ENCODE measurements at regions not wholly inside any gene's neighbourhood (a gene's known extent, or its start where the extent isn't known, plus 50 kb on each side); places are given as distances from the start of the nearest gene placed in this dataset.

- no peak overlapping the region for H3K4me3 Mint-ChIP-seq
- no peaks in the 10 kb centered on the region for H3K4me1 Mint-ChIP-seq
- no peak overlapping the region for H3K27ac Mint-ChIP-seq
- no peak for DNase-seq
- peaks cover 0 to 17% (median 5%) of the 10 kb centered on the region in 5 donors for H3K27me3 Mint-ChIP-seq
- no peaks in the 10 kb centered on the region for H3K36me3 Mint-ChIP-seq
- ATAC-seq, result no peak
- H3K9me3 Mint-ChIP-seq, result no peaks in the 10 kb centered on the region
- POLR2A ChIA-PET, result no interaction called here
These were observed 248.7 kb downstream of the TFCP2L1 start for GRCh38 chr2:121036226-121036692.

- Mint-ChIP-seq H3K4me1 (no peaks in the 10 kb centered on the region), H3K27me3 (peaks cover 0 to 12% (median 5%) of the 10 kb centered on the region in 5 donors), H3K27ac (no peak overlapping the region), H3K36me3 (no peaks in the 10 kb centered on the region), H3K9me3 (no peaks in the 10 kb centered on the region), H3K4me3 (no peak overlapping the region)
- DNase-seq (no peak), ATAC-seq (no peak)
- POLR2A ChIA-PET, result no interaction called here
These were observed 247.5 kb downstream of the TFCP2L1 start for GRCh38 chr2:121037480-121037879.

GRCh38 chr2:121038031-121038430 is 247.0 kb downstream of the TFCP2L1 start:
- H3K9me3 Mint-ChIP-seq, result no peaks in the 10 kb centered on the region
- no peak for DNase-seq

GRCh38 chr2:121038431-121038830 is 246.6 kb downstream of the TFCP2L1 start:
- POLR2A ChIA-PET, result no interaction called here
- Mint-ChIP-seq H3K4me3 (no peak overlapping the region), H3K4me1 (no peaks in the 10 kb centered on the region), H3K27ac (no peak overlapping the region), H3K27me3 (peaks cover 0 to 12% (median 5%) of the 10 kb centered on the region in 5 donors), H3K9me3 (no peaks in the 10 kb centered on the region), H3K36me3 (no peaks in the 10 kb centered on the region)
- no peak for DNase-seq
- no peak for ATAC-seq

More at GRCh38 chr2:121038031-121038430, 247.0 kb downstream of the TFCP2L1 start:
- Mint-ChIP-seq H3K4me1 (no peaks in the 10 kb centered on the region), H3K36me3 (no peaks in the 10 kb centered on the region), H3K27ac (no peak overlapping the region), H3K4me3 (no peak overlapping the region), H3K27me3 (peaks cover 0 to 12% (median 5%) of the 10 kb centered on the region in 5 donors)
- ATAC-seq, result no peak
- POLR2A ChIA-PET, result no interaction called here

GRCh38 chr2:121038891-121039616 is 245.9 kb downstream of the TFCP2L1 start:
- H3K27me3 Mint-ChIP-seq, result peaks cover 0 to 12% (median 5%) of the 10 kb centered on the region in 5 donors
- DNase-seq (no peak), ATAC-seq (no peak)
- H3K9me3 Mint-ChIP-seq, result no peaks in the 10 kb centered on the region
- H3K27ac Mint-ChIP-seq, result no peak overlapping the region
- H3K4me1 Mint-ChIP-seq, result no peaks in the 10 kb centered on the region
- POLR2A ChIA-PET, result no interaction called here
- no peaks in the 10 kb centered on the region for H3K36me3 Mint-ChIP-seq
- H3K4me3 Mint-ChIP-seq, result no peak overlapping the region

- Mint-ChIP-seq H3K9me3 (no peaks in the 10 kb centered on the region), H3K27ac (no peak overlapping the region), H3K4me3 (no peak overlapping the region), H3K4me1 (no peaks in the 10 kb centered on the region), H3K36me3 (no peaks in the 10 kb centered on the region), H3K27me3 (peaks cover 0 to 12% (median 5%) of the 10 kb centered on the region in 5 donors)
- POLR2A ChIA-PET, result no interaction called here
- DNase-seq (no peak), ATAC-seq (no peak)
These were observed 245.3 kb downstream of the TFCP2L1 start for GRCh38 chr2:121039679-121040078.

- H3K36me3 Mint-ChIP-seq, result no peaks in the 10 kb centered on the region
- DNase-seq, result no peak
- H3K9me3 Mint-ChIP-seq, result no peaks in the 10 kb centered on the region
- H3K27ac Mint-ChIP-seq, result no peak overlapping the region
- no peak overlapping the region for H3K4me3 Mint-ChIP-seq
- peaks cover 0 to 12% (median 5%) of the 10 kb centered on the region in 5 donors for H3K27me3 Mint-ChIP-seq
- H3K4me1 Mint-ChIP-seq, result no peaks in the 10 kb centered on the region
- no peak for ATAC-seq
- POLR2A ChIA-PET, result no interaction called here
These were observed 243.5 kb downstream of the TFCP2L1 start for GRCh38 chr2:121041516-121041915.

- Mint-ChIP-seq H3K4me1 (no peaks in the 10 kb centered on the region), H3K9me3 (no peaks in the 10 kb centered on the region), H3K27ac (no peak overlapping the region), H3K27me3 (peaks cover 0 to 2% (median 0%) of the 10 kb centered on the region in 5 donors), H3K36me3 (no peaks in the 10 kb centered on the region), H3K4me3 (no peak overlapping the region)
- DNase-seq (no peak), ATAC-seq (no peak)
- POLR2A ChIA-PET, result no interaction called here
These were observed 241.8 kb downstream of the TFCP2L1 start for GRCh38 chr2:121043061-121043826.

- ATAC-seq (no peak), DNase-seq (no peak)
- Mint-ChIP-seq H3K4me3 (no peak overlapping the region), H3K27me3 (peaks cover 0 to 3% (median 0%) of the 10 kb centered on the region in 5 donors), H3K9me3 (no peaks in the 10 kb centered on the region), H3K27ac (peak overlapping the region in 1 of 10 donors; percentile 63), H3K36me3 (no peaks in the 10 kb centered on the region), H3K4me1 (no peaks in the 10 kb centered on the region)
- POLR2A ChIA-PET, result no interaction called here
These were observed 241.2 kb downstream of the TFCP2L1 start for GRCh38 chr2:121043827-121044222.

GRCh38 chr2:121044412-121044811 is 240.6 kb downstream of the TFCP2L1 start:
- Mint-ChIP-seq H3K36me3 (no peaks in the 10 kb centered on the region), H3K27ac (no peak overlapping the region), H3K9me3 (no peaks in the 10 kb centered on the region), H3K4me1 (no peaks in the 10 kb centered on the region), H3K27me3 (peaks cover 0 to 1% (median 0%) of the 10 kb centered on the region in 5 donors), H3K4me3 (no peak overlapping the region)
- ATAC-seq (no peak), DNase-seq (no peak)
- POLR2A ChIA-PET, result no interaction called here

GRCh38 chr2:121045245-121045644 is 239.8 kb downstream of the TFCP2L1 start:
- DNase-seq (no peak), ATAC-seq (no peak)
- Mint-ChIP-seq H3K9me3 (no peaks in the 10 kb centered on the region), H3K4me3 (no peak overlapping the region), H3K27ac (no peak overlapping the region), H3K36me3 (no peaks in the 10 kb centered on the region), H3K27me3 (peaks cover 0 to 1% (median 0%) of the 10 kb centered on the region in 5 donors), H3K4me1 (no peaks in the 10 kb centered on the region)
- POLR2A ChIA-PET, result no interaction called here

GRCh38 chr2:121046335-121046734 is 238.7 kb downstream of the TFCP2L1 start:
- Mint-ChIP-seq H3K4me3 (no peak overlapping the region), H3K9me3 (no peaks in the 10 kb centered on the region), H3K27ac (no peak overlapping the region), H3K4me1 (no peaks in the 10 kb centered on the region), H3K27me3 (peaks cover 0 to 1% (median 0%) of the 10 kb centered on the region in 5 donors), H3K36me3 (no peaks in the 10 kb centered on the region)
- no peak for ATAC-seq
- POLR2A ChIA-PET, result no interaction called here
- DNase-seq, result no peak

GRCh38 chr2:121047383-121047782 is 237.6 kb downstream of the TFCP2L1 start:
- ATAC-seq (no peak), DNase-seq (no peak)
- Mint-ChIP-seq H3K27ac (no peak overlapping the region), H3K4me1 (no peaks in the 10 kb centered on the region), H3K9me3 (no peaks in the 10 kb centered on the region), H3K36me3 (no peaks in the 10 kb centered on the region), H3K4me3 (no peak overlapping the region), H3K27me3 (peaks cover 0 to 1% (median 0%) of the 10 kb centered on the region in 5 donors)
- POLR2A ChIA-PET, result no interaction called here

All from naive thymus-derived CD8-positive, alpha-beta T cell (primary cell).